NCI-H2171 treated with DMSO at 0.1 percent for 48 hours (cell line): ENCODE measurements at regions not wholly inside any gene's neighbourhood (a gene's known extent, or its start where the extent isn't known, plus 50 kb on each side); places are given as distances from the start of the nearest gene placed in this dataset.

ENCODE experiments used
- DNase-seq: peaks from one replicate; lab custom pipeline; 2025; lab: John Stamatoyannopoulos, UW

DNA sequence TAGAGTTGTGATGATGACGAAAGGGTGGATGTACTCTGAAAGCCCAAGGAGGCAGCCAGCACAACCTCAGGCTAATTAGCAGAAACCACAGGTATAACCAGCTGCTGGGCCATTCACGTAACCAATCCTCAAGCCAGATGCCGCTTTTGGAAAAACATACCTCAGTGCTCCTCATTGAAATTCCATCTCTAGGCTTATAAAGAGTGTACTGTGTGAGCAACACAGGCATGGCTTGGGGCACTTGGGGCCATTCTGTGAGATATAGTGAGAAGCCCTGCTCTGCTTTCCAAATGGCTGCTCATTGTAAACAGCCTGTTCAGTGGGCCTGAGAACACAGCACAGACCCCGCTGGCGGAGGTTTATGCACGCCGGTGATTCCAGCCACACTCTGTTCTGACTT is 182.1 kb upstream of the HHIP start:
- no peak for DNase-seq

DNA sequence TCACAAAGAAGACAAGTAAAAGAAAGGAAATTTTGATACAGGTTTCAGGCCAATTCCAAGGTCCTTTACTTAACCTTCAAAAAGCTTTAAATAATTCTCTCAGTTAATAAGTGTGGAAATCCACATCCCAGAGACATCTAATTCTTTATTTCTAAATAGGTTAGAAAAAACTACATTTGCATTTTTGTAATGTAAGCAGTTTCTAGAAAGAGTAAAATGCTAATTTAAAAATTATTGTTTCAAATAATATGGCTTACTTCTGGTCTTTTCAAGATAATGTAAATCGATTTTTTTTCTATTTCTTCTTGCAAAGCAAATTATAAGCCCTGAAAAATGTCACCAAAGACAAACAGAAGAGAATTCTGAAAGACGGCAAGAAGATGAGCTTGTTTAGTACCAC is 180.4 kb upstream of the HHIP start:
- DNase-seq, result no peak

DNA sequence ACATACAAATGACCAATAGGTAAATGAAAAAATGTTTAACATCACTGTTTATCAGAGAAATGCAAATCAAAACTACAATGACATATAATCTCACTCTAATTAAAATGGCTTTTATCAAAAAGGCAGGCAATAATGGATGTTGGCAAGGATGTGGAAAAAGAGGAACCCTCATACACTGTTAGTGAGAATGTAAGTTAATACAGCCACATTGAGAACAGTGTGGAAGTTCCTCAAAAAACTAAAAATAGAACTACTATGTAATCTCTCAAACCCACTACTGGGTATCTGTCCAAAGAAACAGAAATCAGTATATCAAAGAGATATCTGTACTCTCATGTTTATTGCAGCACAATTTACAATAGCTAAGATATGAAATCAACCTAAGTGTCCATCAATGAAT is 165.9 kb upstream of the HHIP start:
- no peak for DNase-seq

DNA sequence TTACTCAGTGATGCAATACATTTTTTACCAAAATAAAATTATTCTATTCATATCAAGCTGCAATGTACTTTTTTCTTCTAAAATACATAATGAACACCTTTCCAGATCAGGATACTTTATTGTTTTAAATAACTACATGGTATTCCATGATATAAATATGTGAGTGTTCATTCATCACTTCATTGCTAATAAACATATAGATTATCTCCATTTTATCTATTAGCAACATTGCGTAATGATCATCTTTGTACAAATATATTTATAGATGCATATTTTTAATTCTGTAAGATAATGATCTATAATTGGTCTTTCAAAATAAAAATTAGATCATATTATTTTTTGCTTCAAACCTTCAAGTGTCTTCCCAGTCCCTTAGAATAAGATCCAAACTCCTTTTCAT is 156.1 kb upstream of the HHIP start:
- DNase-seq, result no peak

DNA sequence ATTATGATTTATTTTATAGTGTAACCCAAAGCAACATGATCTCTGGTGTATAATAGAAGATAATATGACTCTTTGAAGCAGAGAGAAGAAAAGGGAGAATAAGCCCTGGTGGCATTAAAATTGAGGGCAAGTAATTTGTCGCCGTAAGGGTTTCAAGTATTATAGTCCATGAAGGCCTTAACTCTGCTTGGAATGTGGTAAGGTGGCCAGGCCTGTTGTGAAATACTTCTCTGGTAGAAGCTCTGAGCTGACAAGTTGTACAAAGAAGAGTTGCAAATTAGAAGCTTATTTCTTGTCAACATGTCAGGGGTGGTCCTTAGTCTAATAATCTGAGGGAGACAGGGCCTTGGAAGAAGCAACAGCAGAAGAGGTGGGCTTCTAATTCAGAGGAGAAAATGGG is 151.7 kb upstream of the HHIP start:
- DNase-seq, result no peak

DNA sequence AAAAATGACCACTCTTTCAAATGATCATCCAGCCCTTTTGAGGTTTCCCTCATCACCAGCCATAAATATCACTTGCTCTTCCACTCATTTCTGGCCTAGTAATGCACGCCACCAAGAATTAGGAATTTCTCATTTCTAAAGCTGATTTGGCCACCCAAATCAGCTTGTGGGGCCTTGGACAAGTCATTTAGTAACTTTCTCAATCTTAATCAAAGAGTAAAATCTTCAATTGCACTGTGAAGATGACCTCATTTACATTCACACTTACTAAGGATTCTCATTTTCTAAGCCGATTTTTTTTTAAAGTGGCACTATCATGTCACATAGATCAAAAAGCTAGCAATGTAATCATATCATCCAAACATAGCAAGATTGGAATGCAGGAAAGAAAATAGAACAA is 150.0 kb upstream of the HHIP start:
- no peak for DNase-seq

DNA sequence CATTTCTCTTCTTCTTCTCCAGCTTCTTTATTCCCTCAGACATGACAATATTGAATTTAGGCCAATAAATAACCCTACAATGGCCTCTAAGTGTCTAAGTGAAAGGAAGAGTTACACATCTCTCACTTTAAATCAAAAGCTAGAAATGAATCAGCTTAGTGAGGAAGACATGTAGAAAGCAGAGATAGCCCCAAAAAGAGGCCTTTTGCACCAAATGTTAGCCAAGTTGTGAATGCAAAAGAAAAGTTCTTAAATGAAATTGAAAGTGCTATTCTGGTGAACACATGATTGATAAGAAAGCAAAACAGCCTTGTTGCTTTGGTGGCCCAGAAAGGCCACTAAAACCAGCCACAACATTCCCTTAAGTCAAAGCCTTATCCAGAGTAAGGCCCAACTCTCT is 146.2 kb upstream of the HHIP start:
- DNase-seq, result no peak

DNA sequence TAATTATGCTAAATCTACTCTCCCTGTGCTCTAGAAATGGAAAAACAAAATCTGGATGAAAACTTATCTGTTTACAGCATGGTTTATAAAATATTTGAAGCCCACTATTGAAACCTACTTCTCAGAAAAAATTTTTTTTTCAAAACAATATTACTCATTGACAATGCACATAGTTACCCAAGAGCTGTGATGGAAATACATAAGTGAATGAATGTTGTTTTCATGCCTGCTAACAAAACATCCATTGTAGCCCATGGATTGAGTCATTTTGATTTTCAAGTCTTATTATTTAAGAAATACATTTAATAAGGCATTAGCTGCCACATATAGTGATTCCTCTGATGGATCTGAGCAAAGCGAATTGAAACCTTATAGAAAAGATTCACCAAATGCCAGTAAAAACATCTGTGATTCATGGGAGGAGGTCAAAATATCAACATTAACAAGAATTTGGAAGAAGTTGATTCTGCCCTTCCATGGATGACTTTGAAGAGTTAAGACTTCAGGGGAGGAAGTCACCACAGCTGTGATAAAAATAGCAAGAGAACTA is 144.7 kb upstream of the HHIP start:
- no peak for DNase-seq

DNA sequence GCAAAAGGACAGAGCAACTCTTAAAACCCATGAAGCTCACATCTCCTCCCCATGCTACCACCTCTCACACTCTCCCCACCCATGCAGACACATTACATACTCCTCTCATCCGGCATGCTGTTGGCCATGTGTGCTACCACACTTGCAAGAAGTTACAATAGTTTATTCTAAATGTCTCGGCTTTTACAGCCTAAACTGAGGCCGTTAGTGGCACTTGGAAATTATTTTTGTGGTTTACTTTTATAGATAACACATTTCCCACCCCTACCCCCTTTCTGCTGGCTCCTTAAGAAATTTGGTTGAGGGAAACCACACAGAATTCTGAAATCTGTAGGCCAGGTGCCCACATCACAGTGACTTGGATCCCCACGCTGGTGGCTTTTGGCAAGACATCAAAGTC is 141.1 kb upstream of the HHIP start:
- DNase-seq, result no peak

DNA sequence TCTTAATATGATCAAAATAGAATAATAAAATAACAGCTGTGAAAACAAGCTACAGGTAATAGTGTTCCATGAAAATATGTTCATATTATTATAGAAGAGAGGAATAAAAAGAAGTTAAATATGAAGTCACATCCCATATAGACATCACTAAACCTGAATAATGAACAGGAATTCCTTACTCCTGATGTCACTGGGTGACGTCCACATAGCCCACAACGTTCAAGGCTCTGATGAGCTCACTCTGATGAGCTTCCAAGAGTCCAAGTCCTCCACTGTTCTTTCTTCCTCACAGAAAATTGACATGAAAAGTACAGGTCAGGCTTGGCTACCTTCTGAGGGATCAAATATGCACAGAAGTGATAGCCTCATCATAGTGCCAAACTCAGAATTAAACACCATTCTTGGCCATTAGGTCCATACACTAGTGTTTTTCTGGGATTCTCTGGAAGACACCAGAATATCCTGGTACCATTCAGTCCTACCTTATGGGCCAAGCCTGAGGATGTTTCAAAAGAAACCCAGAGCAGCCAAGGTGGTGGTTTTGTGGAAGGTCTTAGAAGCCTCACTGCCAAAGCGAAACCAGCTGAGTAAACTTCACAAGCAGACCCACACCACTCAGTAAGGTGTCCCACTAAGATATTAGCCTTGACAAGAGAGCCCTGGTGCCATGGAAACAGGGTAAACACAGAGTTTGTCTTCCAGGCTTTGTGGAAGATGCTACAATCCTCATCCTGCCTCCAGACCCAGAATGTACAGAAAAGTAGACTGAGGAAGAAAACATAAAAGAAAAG is 138.4 kb upstream of the HHIP start:
- DNase-seq, result no peak

DNA sequence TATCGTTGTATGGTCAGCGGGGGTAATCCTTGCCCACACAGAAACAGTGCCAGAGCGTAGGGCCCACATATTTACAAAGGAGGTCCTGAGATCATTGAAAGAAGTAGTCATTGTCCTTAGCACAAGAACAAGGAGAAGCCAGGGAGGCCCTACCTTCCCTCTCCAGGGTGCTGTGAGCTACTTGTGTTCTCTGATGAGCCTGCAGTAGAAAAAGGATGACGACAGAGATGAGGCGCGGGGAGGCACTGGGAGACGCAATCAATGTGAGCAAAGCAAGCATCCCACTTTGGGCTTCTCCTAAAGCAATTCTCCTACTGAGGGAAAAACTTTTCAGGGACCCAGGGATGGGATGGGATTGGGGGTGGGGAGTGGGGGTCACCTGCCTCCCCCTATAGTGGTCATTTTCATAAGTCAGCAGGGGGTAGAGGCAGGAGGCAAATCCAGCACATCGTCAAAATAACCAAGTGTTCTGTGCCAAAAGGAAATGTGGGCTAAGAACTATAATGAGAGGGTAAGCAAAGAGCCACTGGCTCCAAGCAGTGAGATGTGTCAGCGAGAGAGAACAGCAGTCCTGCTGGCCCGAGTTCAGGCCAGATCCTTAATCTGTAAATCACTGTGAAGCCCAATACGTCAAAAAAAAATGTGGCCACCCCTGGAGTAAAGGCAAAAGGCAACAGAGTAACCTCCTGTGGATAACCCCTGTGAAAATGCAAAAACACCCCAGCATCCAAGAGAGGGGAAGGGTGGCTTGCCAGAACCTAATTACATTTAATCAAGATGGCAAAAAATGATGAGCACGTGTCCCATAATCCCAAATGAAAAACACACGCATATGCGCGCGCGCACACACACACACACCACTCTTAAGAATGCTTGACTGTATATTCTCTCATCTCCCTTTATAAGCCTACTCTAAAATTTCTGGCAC is 136.6 kb upstream of the HHIP start:
- no peak for DNase-seq

DNA sequence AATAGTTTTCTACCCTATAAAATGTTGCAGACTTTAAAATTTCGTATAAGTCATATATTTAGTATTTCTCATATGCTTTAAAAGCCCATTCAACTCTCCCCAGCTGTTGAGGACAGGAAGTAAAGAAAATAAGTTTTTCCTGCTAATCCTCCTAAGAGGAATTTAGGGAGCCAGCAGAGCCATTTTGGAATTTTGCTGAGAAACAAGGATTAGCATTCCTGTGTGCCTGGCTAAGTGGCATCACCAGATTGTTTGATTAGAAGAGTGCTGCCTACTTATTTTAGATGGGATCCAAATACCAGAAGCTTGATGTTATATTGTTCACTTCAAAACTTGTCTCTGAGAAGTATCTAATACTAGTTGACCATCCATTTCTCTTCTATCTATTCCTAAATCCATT is 131.2 kb upstream of the HHIP start:
- DNase-seq, result no peak

DNA sequence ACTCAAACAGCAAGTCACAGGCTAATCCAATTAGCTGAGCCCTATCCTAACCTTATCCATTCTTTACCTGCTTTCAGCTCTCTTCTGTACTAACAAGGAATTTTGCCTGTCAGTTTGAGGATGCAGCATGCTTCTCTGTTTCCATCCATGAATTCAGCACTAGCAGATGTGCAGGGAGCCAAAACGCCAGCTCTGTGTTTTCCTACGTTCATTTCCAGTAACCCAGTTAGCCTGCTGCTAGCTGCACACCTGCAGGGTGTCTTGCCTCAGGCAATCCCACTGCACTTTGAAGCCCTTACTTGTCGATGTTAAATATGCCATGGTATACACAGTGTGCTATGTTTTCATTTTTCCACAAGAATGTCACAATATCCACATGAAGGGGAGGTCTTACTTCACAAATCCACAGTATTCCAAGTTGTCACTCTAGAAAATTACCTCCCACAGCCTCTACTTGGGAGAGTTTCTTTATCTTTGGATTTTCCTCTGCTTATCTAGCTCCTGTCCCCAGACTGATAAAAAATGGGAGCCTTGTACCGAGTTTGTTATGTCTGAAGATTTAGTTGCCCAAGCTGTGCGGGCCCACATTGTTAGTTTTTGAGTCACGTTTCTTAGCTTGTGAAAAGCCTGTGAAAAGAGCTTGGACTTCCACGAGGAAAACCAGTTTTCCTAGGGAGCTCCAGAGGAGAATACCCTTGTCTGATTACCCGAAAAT is 127.6 kb upstream of the HHIP start:
- DNase-seq, result no peak

DNA sequence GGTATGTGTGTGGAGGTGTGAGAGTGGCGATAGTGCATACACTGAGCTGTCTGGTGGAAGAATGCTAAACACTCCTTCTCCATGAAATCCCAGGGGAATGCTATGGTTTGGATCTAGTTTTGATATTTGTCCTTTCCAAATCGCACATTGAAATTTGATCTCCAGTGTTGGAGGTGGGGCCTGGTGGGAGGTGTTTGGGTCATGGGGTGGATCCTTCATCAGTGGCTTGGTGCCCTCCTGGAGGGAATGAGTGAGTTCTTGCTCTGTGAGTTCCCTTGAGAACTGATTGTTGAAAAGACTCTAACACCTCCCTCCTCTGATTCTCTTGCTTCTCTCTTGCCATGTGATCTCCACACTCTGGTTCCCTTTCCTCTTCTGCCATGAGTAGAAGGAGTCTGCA is 114.1 kb upstream of the HHIP start:
- DNase-seq, result no peak

DNA sequence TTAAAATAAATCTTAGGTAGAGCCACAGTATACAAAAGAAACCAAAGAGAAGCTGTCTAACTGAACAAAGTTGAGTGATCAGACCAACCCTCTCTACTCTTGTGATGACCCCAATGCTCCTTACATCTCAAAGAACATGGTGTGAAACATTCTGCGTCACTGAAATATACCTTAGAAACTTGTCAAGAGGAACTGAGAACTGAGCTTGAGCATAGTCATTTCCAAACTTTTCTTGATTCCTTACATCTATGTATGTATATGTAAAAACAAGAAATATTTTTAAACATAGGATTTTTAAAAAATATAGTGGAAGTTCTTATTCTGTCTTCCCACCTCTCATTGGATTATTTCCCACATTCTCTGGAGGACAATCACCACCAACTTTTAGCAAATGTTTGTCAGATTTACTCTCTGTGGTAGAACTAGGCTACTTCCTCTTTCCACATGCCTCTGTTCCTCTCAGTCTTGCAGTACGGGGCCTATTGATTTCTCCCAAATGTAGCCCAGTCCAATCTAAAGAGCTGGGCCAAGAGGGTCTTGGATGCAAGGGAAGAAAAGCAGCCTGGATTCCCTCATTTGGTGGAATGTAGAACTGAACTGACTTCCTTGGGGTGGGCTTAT is 98.2 kb upstream of the HHIP start:
- no peak for DNase-seq

DNA sequence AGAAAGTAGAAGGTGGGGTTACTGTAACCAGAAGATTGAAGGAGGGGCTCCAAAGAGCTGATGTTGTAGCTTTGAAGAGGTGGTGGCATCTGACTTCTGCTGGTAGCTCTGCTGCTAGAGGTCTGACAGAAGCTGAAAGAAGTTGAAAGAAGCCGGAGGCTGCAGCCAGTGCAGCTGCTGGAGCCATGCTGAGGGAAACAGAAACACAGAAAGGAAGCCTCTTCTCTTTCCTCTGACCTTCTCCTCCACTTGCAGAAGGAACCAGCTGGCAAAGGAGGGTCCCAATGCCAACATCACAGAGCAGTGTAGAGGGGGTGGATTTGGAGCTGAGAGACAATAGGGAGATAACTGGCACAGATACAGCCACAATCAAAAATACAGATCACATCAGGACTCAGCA is 89.3 kb upstream of the HHIP start:
- DNase-seq, result no peak

DNA sequence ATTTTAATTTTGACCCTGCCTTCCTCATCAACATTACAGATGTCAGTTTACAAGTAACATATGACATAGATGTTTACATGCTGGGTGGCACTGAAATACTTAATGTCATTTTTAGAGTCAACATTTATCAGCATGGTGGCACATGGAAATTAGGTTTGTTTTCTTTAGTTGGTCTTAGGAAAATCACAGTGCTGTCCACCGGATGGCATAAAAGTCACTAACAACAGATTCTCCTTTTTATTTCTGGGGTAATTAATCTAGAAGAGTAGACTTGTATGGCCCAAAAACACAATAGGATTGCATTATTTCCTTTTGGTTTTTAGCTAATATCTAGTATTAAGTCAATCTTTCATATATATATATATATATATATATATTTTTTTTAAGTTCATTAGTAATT is 88.6 kb upstream of the HHIP start:
- no peak for DNase-seq

DNA sequence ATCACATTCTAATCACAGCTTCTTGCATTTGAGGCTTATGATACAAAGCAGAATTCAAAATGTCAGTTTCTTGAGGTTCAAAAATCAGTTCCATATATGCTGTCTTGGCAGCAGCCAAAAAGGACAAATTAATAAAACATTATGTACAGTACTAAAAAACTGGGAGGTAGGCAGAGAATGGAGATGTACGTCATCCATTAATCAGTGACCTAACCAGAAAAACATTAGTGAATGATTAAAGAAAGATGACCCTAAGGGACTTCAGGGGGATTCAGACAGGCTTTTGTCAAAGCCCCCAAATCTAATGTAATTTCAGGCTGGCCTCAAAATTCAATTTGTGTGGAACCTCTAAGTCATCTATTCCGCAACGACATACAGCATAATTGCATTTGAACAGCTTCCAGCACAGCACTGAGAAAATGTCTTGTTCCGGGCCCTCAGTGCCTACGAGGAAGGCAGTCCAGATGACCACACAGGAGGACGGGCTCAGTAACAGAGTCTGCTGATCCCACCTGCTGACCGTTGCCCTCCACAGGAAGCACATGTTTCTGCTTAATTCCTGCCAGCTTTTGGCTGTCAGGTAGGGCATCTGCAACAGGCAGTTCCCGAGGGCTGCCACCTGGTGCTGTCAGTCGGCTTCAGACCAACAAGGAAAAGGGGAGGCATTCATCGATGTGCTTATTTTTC is 83.8 kb upstream of the HHIP start:
- DNase-seq, result no peak

DNA sequence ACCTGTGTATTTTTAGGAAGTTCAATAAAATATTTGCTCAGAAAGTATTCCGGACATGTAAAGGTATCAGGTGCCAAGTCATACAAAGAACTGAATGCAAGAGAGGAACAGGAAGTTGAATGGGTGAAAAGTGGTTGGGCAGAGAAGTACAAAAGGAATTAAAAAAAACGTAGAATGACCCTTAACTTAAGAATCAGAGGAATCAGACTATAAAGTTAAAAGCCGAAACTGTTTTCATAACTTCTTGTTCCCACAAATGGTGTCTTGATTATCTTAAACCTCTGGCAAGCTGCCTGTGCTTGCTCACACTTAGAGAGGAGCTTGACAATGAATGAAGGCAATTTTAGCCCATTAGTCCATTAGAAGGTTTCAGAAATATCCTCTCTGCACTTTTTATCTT is 81.6 kb upstream of the HHIP start:
- DNase-seq, result no peak

DNA sequence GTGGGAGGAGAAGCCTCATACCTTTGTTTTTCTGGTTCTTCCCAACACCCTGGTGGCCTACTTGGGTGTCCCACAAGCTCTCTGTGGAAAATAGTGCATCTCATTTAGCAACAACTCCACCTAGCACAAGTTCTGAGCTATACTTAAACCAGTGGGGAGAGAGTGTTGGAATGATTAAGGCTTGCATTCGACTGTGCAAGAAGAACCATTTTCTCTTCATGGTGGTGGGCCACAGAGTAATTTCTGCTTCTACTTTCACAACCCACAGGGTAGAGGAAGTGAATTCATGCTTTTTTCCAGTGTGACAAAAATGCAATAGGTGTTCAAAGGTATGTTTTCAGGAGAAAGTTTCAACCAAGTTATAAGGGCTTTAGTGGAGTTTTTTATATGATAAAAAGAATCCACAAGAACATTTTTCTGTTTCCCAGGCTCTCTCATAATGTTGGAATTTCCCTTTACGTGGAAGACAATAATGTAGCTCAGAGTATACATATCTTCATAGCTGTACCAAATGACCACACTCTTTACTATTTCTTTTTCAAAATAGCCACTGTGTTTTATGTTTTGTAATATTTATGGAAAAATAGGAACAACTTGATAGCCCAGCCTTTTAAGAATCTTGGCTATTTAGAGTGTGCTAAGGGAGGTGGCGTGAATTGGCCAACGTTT is 80.3 kb upstream of the HHIP start:
- DNase-seq, result no peak

DNA sequence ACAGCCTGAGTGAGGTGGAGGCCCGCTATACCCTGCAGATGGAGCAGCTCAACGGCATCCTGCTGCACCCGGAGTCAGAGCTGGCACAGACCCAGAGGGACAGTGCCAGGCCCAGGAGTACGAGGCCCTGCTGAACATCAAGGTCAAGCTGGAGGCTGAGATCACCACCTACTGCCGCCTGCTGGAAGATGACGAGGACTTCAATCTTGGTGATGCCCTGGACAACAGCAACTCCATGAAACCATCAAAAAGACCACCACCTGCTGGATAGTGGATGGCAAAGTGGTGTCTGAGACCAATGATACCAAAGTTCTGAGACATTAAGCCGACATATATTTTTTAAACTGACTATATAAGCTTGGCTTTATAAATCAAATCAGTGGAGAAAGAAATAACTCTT is 73.3 kb upstream of the HHIP start:
- DNase-seq, result no peak
